Coronary artery (tissue), 2 donors: ENCODE measurements at regions not wholly inside any gene's neighbourhood (a gene's known extent, or its start where the extent isn't known, plus 50 kb on each side); places are given as distances from the start of the nearest gene placed in this dataset.

Source experiments
- DNase-seq: peaks from one replicate; pipeline ENCODE4 v3.0.0-alpha.2; 2017; ENCODE audit warnings: low spot score
- H3K27ac ChIP-seq, 2 donors: fragments of 200-600 bp; sonication (generic); one replicate each; pipeline ENCODE4 v1.5.1; 2016 to 2019
- H3K4me3 ChIP-seq: fragments of 200-600 bp; sonication (generic); 2 replicates; pipeline ENCODE4 v1.5.1; 2016; ENCODE audit warnings: mild to moderate bottlenecking, moderate library complexity
- TF ChIP-seq, protein P1 (sequence below): fragments of 200-600 bp; sonication (generic); IDR thresholded peaks from one replicate; pipeline ENCODE4 v1.5.1; 2019; ENCODE audit warnings: antibody characterized with exemption

DNA sequence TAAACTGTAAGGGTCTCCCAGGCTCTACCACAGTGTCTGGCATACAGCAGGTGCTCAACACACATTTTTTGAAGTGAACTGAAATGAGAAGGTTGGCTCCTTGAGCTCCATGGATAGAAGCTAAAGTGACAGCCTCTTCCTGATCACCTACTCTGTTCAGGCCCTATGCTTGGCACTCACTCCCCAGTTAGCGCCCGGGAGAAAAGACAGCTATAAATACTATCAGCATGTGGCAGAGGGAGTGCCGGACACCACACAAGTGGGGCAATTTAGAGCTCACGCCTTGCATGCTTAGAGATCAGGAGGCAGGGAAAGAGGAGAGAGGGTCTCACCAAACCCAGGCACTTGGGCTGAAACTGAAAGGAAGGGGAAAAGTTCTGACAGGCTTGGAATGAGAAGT, 195.5 kb downstream of the BUD13 start:
- TF ChIP-seq, protein P1, sequence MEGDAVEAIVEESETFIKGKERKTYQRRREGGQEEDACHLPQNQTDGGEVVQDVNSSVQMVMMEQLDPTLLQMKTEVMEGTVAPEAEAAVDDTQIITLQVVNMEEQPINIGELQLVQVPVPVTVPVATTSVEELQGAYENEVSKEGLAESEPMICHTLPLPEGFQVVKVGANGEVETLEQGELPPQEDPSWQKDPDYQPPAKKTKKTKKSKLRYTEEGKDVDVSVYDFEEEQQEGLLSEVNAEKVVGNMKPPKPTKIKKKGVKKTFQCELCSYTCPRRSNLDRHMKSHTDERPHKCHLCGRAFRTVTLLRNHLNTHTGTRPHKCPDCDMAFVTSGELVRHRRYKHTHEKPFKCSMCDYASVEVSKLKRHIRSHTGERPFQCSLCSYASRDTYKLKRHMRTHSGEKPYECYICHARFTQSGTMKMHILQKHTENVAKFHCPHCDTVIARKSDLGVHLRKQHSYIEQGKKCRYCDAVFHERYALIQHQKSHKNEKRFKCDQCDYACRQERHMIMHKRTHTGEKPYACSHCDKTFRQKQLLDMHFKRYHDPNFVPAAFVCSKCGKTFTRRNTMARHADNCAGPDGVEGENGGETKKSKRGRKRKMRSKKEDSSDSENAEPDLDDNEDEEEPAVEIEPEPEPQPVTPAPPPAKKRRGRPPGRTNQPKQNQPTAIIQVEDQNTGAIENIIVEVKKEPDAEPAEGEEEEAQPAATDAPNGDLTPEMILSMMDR, result no peak
- Histone ChIP-seq H3K4me3 (no peak overlapping the region), H3K27ac (no peak overlapping the region)
- no peak for DNase-seq

DNA sequence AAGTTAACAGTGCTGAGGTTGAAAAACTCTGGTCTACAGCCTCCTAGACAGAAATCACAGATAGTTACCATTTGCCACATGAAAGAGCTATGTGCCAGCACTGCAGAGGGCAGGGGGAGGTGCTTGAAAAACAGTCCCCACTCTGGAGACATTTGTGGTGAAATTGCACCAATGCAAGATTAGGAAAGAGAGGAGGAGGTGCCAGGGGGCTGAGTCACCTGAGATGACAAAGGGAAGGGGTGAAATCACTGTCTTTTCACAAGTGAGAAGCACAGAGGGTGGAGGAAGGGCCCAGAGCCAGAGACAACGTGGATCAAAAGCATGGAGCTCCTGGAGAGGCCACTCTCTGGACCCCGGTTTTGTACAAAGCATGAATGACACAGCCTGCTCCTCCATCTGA, 196.3 kb downstream of the BUD13 start:
- Histone ChIP-seq H3K4me3 (no peak overlapping the region), H3K27ac (no peak overlapping the region)
- DNase-seq, result no peak
- TF ChIP-seq, protein P1, result no peak

DNA sequence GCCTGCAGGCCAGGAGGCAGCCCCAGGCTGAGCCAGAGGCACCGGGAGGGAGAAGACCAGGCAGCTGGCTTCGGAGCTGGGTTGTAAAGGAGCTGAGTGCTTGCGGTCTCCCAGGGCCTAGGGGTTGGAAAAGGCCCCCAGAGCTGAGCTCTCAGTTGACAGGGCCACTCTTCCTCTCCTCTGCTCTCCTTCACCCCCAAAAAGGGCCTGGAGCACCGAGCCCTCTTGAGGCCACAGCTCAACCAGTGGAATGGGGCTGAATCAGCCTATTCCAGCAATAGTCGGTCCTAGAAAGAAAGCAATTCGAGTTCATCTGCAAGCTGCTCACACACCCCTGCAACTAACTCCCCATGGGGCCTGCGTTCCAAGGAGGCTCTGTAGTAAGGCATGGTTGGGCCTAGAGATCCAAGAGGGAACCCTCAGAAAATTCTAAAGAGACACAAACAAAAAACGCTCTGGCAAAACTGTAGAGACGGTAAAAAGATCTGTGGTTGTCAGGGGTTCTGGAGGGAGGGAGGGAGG, 205.0 kb downstream of the BUD13 start:
- no peak for DNase-seq
- no peak overlapping the region for H3K27ac ChIP-seq
- TF ChIP-seq, protein P1, result no peak
- no peak overlapping the region for H3K4me3 ChIP-seq

DNA sequence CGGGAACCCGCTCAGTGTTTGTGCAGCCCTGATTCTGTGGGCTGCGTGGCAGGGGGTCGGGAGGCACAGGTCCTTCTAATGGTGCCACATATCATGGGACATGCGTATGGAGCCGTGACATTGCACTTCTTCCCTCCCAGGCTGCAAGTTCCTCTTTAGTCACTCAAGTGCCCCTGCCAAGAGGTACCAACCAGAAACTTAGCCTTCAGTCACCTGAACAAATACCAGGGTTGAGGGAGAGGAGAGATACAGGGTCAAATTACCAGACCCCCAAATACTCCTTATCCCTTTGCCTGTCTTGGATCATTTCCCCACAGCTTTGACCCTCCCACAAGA, 209.1 kb downstream of the BUD13 start:
- Histone ChIP-seq H3K27ac (no peak overlapping the region), H3K4me3 (no peak overlapping the region)
- TF ChIP-seq, protein P1, result no peak
- no peak for DNase-seq

DNA sequence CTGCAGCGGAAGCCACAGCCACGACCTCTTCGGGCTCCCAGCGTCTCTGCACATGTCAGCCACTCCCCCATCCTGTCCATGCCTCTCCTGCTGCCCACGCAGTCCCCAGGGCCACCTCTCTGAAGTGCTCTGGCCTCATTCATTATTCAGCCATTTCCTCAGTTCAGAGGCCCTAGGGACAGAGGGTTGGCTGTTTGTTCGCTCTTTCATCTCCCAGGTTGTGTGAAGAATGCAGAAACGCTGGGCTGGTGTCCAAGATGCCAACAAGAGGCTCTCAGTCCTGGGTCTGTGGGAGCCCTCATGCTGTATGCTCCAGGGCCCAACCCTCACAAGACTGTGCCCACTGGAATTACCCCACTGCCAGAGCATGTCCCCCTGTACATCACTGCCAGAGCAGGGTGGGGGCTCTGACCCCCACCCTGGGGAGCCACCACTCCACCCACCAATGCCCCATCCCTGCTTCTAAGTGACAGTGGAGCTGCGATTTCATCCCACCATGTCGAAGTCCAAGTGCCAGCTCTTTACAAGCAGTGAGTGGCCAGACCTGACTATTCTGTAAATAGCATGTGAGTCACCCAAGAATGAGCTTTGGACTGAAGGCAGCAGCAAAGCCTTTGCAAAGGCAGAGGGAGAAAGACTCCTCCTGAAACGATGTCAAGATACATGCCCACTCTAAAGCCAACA, 209.6 kb downstream of the BUD13 start:
- DNase-seq, result no peak
- Histone ChIP-seq H3K4me3 (no peak overlapping the region), H3K27ac (no peak overlapping the region)
- TF ChIP-seq, protein P1, result no peak

DNA sequence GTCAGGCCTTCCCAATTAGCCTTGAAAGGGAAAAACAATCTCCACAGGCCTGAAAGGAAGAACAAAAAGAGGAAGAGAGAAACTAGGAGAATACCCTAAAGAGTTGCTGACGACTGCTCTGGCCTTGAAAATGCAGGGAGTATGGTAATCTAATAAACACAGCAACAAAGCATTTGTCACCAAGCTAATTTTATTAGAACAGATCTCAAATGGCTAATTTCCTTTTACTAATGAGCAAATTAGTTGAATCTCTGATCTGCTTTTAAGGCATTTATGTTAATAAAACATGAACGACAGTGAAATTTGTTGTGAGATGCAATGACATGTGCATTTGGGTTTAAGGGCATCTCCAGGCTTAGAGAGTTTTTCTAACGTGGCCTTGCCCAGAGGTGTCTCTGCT, 212.2 kb downstream of the BUD13 start:
- TF ChIP-seq, protein P1, result no peak
- DNase-seq, result no peak

DNA sequence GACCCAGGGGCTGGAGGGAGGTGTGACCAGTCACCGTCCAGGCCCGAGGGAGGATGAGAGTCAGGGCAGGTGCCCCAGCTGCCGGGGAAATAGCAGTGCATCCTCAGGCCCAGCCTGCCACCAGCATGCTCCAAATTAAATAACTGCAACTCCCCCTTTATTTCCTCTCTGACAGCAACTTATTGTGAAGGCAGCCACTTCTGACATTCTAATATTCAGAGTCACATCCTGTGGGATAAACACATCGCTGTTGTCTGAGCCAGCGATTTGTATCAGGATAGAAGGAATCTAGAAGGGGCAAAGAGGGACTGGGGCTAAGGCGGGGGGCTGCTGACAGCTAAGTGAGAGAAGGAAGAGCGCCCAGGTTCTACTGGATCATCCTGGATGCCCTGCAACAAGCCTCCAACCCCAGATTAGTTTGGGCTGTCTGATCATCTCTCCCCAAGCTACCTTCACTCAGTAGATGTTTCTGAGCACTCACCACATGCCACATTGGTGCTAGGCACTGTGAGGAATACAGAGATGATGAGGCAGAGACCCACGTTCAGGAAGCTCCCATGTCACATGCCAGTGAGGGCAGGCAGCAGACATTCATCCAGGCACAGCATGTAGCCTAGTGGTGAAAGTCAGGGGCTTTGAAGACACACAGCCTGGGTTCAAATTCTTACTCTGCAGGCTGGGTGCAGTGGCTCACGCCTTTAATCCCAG, 214.1 kb downstream of the BUD13 start:
- Histone ChIP-seq H3K4me3 (no peak overlapping the region), H3K27ac (no peak overlapping the region)
- TF ChIP-seq, protein P1, result no peak
- no peak for DNase-seq

More for the DNA sequence above, 212.2 kb downstream of the BUD13 start:
- H3K4me3 ChIP-seq, result no peak overlapping the region
- no peak overlapping the region for H3K27ac ChIP-seq
